Epithelial cell of proximal tubule (primary cell): ENCODE measurements at regions not wholly inside any gene's neighbourhood (a gene's known extent, or its start where the extent isn't known, plus 50 kb on each side); places are given as distances from the start of the nearest gene placed in this dataset.

Experiments
- DNase-seq: peaks from one replicate; pipeline ENCODE4 v3.0.0-alpha.2; 2011; ENCODE audit warnings: low read depth
- H3K4me3 ChIP-seq: 2 replicates; pipeline ENCODE4 v1.5.1; 2011; ENCODE audit warnings: low read depth, mild to moderate bottlenecking, low read length
- CTCF ChIP-seq: conservative IDR thresholded peaks from 2 replicates; pipeline ENCODE4 v1.5.1; 2012; ENCODE audit warnings: low read depth, mild to moderate bottlenecking, low read length

DNA sequence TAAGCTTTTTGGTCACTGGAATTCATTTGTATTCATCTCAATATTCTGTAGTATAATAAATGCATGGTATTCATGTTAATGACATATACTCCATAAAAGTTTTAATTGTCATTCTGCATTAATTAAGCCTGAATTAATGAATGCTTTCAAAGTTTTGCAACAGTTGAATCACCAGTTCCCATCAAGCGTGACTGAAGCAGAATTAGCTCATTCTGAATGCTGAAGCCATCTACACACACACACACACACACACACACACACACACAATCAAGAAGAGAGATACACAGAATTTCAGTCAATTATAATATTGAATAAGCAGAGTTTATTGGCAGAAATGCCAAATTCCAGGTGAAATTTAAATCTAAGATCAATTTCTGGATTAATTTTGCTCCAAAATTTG lies 252.1 kb upstream of the KCNMB2 start:
- no peak overlapping the region for H3K4me3 ChIP-seq
- TF ChIP-seq CTCF, result no peak
- peak; percentile 72 for DNase-seq

GRCh38 chr3:178288074-178288473 lies 248.2 kb upstream of the KCNMB2 start:
- H3K4me3 ChIP-seq, result no peak overlapping the region
- no peak for DNase-seq
- TF ChIP-seq CTCF, result no peak

GRCh38 chr3:178289544-178290160 lies 246.6 kb upstream of the KCNMB2 start:
- H3K4me3 ChIP-seq, result no peak overlapping the region

GRCh38 chr3:178291574-178292370 lies 244.5 kb upstream of the KCNMB2 start:
- TF ChIP-seq CTCF, result no peak
- no peak for DNase-seq
- H3K4me3 ChIP-seq, result no peak overlapping the region

More at GRCh38 chr3:178289544-178290160, 246.6 kb upstream of the KCNMB2 start:
- TF ChIP-seq CTCF, result no peak
- no peak for DNase-seq

GRCh38 chr3:178295292-178295912 lies 240.8 kb upstream of the KCNMB2 start:
- no peak for TF ChIP-seq CTCF
- H3K4me3 ChIP-seq, result no peak overlapping the region
- DNase-seq, result no peak

- DNase-seq, result no peak
- no peak for TF ChIP-seq CTCF
- H3K4me3 ChIP-seq, result no peak overlapping the region
Observed at GRCh38 chr3:178297199-178297598, 239.0 kb upstream of the KCNMB2 start.
